H9 (cell line): ENCODE measurements at regions not wholly inside any gene's neighbourhood (a gene's known extent, or its start where the extent isn't known, plus 50 kb on each side); places are given as distances from the start of the nearest gene placed in this dataset.

Experiments used
- DNase-seq: peaks from one replicate; pipeline ENCODE4 v3.0.0-alpha.2; 2017
- H2AFZ ChIP-seq: one replicate; pipeline ENCODE4 v1.6.1; 2013; ENCODE audit warnings: mild to moderate bottlenecking, low read length, control low read depth, moderate library complexity
- H2AK5ac ChIP-seq: 2 replicates; pipeline ENCODE4 v1.6.1; 2013; ENCODE audit warnings: low read length, control low read depth, mixed read lengths; ENCODE audit not compliant: insufficient read length
- H2BK120ac ChIP-seq: one replicate; pipeline ENCODE4 v1.6.1; 2013; ENCODE audit warnings: low read depth, mild to moderate bottlenecking, low read length, control low read depth, inconsistent platforms; ENCODE audit not compliant: poor library complexity, severe bottlenecking
- H2BK12ac ChIP-seq: 2 replicates; pipeline ENCODE4 v1.6.1; 2013; ENCODE audit warnings: low read length, control low read depth, mixed read lengths, low read depth; ENCODE audit not compliant: insufficient read length
- H2BK15ac ChIP-seq: 2 replicates; pipeline ENCODE4 v1.6.1; 2013; ENCODE audit warnings: low read depth, low read length, control low read depth
- H2BK20ac ChIP-seq: one replicate; pipeline ENCODE4 v1.6.1; 2013; ENCODE audit warnings: low read depth, mild to moderate bottlenecking, low read length, control low read depth, inconsistent platforms; ENCODE audit not compliant: poor library complexity, severe bottlenecking
- H2BK5ac ChIP-seq: 2 replicates; pipeline ENCODE4 v1.6.1; 2013; ENCODE audit warnings: low read length, control low read depth, mixed read lengths; ENCODE audit not compliant: insufficient read length
- H3K14ac ChIP-seq: 2 replicates; pipeline ENCODE4 v1.6.1; 2013; ENCODE audit warnings: low read length, control low read depth; ENCODE audit not compliant: insufficient read depth
- H3K18ac ChIP-seq: 2 replicates; pipeline ENCODE4 v1.6.1; 2013; ENCODE audit warnings: low read depth, mild to moderate bottlenecking, mixed read lengths, low read length, control low read depth; ENCODE audit not compliant: insufficient read length
- H3K23ac ChIP-seq: 2 replicates; pipeline ENCODE4 v1.6.1; 2013; ENCODE audit warnings: low read length, control low read depth, mixed read lengths, low read depth; ENCODE audit not compliant: insufficient read length
- H3K23me2 ChIP-seq: 2 replicates; pipeline ENCODE4 v1.6.1; 2013; ENCODE audit warnings: low read depth, mild to moderate bottlenecking, mixed read lengths, low read length, control low read depth; ENCODE audit not compliant: insufficient read length, poor library complexity, severe bottlenecking
- H3K27ac ChIP-seq: 2 replicates; pipeline ENCODE4 v1.5.1; 2013; ENCODE audit warnings: low read length, control low read depth, mixed read lengths, low read depth; ENCODE audit not compliant: insufficient read length
- H3K27me3 ChIP-seq: 2 replicates; pipeline ENCODE4 v1.6.1; 2013; ENCODE audit warnings: low read length, control low read depth, inconsistent platforms; ENCODE audit not compliant: insufficient read depth
- H3K4ac ChIP-seq: 2 replicates; pipeline ENCODE4 v1.6.1; 2013; ENCODE audit warnings: low read depth, mild to moderate bottlenecking, control low read depth, inconsistent platforms, low read length, moderate library complexity
- H3K4me1 ChIP-seq: 2 replicates; pipeline ENCODE4 v1.6.1; 2013; ENCODE audit warnings: low read length, control low read depth, inconsistent platforms; ENCODE audit not compliant: insufficient read depth
- H3K4me2 ChIP-seq: 2 replicates; pipeline ENCODE4 v1.6.1; 2013; ENCODE audit warnings: low read length, control low read depth, mixed read lengths; ENCODE audit not compliant: insufficient read length, insufficient read depth
- H3K56ac ChIP-seq: 2 replicates; pipeline ENCODE4 v1.6.1; 2013; ENCODE audit warnings: low read depth, mild to moderate bottlenecking, mixed read lengths, low read length, control low read depth; ENCODE audit not compliant: insufficient read length
- H3K79me1 ChIP-seq: 2 replicates; pipeline ENCODE4 v1.6.1; 2013; ENCODE audit warnings: low read depth, mild to moderate bottlenecking, moderate library complexity, low read length, control low read depth, inconsistent platforms; ENCODE audit not compliant: insufficient read depth, poor library complexity, severe bottlenecking
- H3K79me2 ChIP-seq: 2 replicates; pipeline ENCODE4 v1.6.1; 2013; ENCODE audit warnings: low read length, control low read depth, inconsistent platforms; ENCODE audit not compliant: insufficient read depth
- H3K9ac ChIP-seq: 2 replicates; pipeline ENCODE4 v1.6.1; 2013; ENCODE audit warnings: low read length, control low read depth, mixed read lengths; ENCODE audit not compliant: insufficient read length; ENCODE audit errors: extremely low read depth
- H3K9me3 ChIP-seq: one replicate; pipeline ENCODE4 v1.6.1; 2013; ENCODE audit warnings: low read depth, low read length, inconsistent platforms; ENCODE audit not compliant: control insufficient read depth
- H3T11ph ChIP-seq: one replicate; pipeline ENCODE4 v1.6.1; 2013; ENCODE audit warnings: mild to moderate bottlenecking, low read length, control low read depth, inconsistent platforms
- H4K20me1 ChIP-seq: one replicate; pipeline ENCODE4 v1.6.1; 2013; ENCODE audit not compliant: control insufficient read depth, insufficient read length, insufficient read depth
- H4K5ac ChIP-seq: 2 replicates; pipeline ENCODE4 v1.6.1; 2013; ENCODE audit warnings: low read depth, mild to moderate bottlenecking, mixed read lengths, low read length, control low read depth; ENCODE audit not compliant: insufficient read length
- H4K8ac ChIP-seq: replicated peaks from 2 replicates; pipeline ENCODE4 v1.6.1; 2013; ENCODE audit warnings: low read length, control low read depth, mixed read lengths, low read depth; ENCODE audit not compliant: insufficient read length
- H4K91ac ChIP-seq: 2 replicates; pipeline ENCODE4 v1.6.1; 2013; ENCODE audit warnings: low read depth, mild to moderate bottlenecking, moderate library complexity, mixed read lengths, low read length, control low read depth; ENCODE audit not compliant: insufficient read length
- H3K27ac Mint-ChIP-seq, 3 experiments: 2 replicates in 2 of 3; 3 replicates in 1 of 3; pipeline ENCODE4 v1.8.0; 2020 to 2021; ENCODE audit warnings: mixed read lengths in 3 of 3, mild to moderate bottlenecking in 1 of 3, moderate library complexity in 1 of 3
- H3K27me3 Mint-ChIP-seq: 2 replicates; pipeline ENCODE4 v1.8.0; 2021; ENCODE audit warnings: low read depth, mild to moderate bottlenecking, moderate library complexity, mixed read lengths
- H3K36me3 Mint-ChIP-seq, 3 experiments: 2 replicates in 2 of 3; 3 replicates in 1 of 3; pipeline ENCODE4 v1.8.0; 2020 to 2021; ENCODE audit warnings: low read depth in 3 of 3, mixed read lengths in 3 of 3; ENCODE audit not compliant: insufficient read depth in 1 of 3
- H3K4me1 Mint-ChIP-seq, 2 experiments: 2 replicates each; pipeline ENCODE4 v1.8.0; 2020; ENCODE audit warnings: mixed read lengths in 2 of 2
- H3K4me3 Mint-ChIP-seq, 2 experiments: 2 replicates in 1 of 2; 3 replicates in 1 of 2; pipeline ENCODE4 v1.8.0; 2020 to 2021; ENCODE audit warnings: mild to moderate bottlenecking in 2 of 2, mixed read lengths in 2 of 2, moderate library complexity in 1 of 2
- H3K9me3 Mint-ChIP-seq, 2 experiments: 2 replicates in 1 of 2; 3 replicates in 1 of 2; pipeline ENCODE4 v1.8.0; 2020; ENCODE audit warnings: mild to moderate bottlenecking in 2 of 2, mixed read lengths in 2 of 2, moderate library complexity in 1 of 2
- WGBS: extraction: QIAGEN DNeasy Blood & Tissue Kit; methylation state at CpG from one replicate; pipeline ENCODE4 v1.1.7; 2013; ENCODE audit warnings: missing lambda C conversion rate, low lambda C conversion rate, mixed read lengths; ENCODE audit not compliant: insufficient read length; ENCODE audit errors: extremely low coverage; 5-methylcytosine and 5-hydroxymethylcytosine counted together
- TF ChIP-seq, protein P1 (sequence below): fragments of 200-600 bp; sonication (generic); conservative IDR thresholded peaks from 3 replicates; pipeline ENCODE4 v1.8.0; 2021; ENCODE audit warnings: antibody characterized with exemption, mild to moderate bottlenecking

- Histone ChIP-seq H3T11ph (no peak overlapping the region), H2AK5ac (no peak overlapping the region), H3K27me3 (no peaks in the 10 kb centered on the region; the same call in 1 of the 2 replicates), H3K56ac (no peak overlapping the region), H3K9me3 (peaks cover 8% of the 10 kb centered on the region), H3K79me2 (no peaks in the 10 kb centered on the region), H3K4me2 (no peak overlapping the region), H4K8ac (no peak overlapping the region), H2BK12ac (no peak overlapping the region), H2BK15ac (no peak overlapping the region), H3K23me2 (no peaks in the 10 kb centered on the region), H3K27ac (no peak overlapping the region), H2AFZ (no peak overlapping the region), H3K23ac (no peak overlapping the region), H4K91ac (no peak overlapping the region), H3K14ac (no peak overlapping the region), H4K5ac (no peak overlapping the region), H3K79me1 (no peaks in the 10 kb centered on the region), H3K9ac (no peak overlapping the region), H3K4me1 (no peaks in the 10 kb centered on the region), H4K20me1 (no peaks in the 10 kb centered on the region), H2BK5ac (no peak overlapping the region), H2BK20ac (no peak overlapping the region), H2BK120ac (no peak overlapping the region), H3K18ac (no peak overlapping the region), H3K4ac (no peak overlapping the region)
- no peak overlapping the region; a peak in 1 of 7 replicates for H3K27ac Mint-ChIP-seq
- TF ChIP-seq, protein P1, sequence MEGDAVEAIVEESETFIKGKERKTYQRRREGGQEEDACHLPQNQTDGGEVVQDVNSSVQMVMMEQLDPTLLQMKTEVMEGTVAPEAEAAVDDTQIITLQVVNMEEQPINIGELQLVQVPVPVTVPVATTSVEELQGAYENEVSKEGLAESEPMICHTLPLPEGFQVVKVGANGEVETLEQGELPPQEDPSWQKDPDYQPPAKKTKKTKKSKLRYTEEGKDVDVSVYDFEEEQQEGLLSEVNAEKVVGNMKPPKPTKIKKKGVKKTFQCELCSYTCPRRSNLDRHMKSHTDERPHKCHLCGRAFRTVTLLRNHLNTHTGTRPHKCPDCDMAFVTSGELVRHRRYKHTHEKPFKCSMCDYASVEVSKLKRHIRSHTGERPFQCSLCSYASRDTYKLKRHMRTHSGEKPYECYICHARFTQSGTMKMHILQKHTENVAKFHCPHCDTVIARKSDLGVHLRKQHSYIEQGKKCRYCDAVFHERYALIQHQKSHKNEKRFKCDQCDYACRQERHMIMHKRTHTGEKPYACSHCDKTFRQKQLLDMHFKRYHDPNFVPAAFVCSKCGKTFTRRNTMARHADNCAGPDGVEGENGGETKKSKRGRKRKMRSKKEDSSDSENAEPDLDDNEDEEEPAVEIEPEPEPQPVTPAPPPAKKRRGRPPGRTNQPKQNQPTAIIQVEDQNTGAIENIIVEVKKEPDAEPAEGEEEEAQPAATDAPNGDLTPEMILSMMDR: no peak
- H3K4me1 Mint-ChIP-seq: 0 out of 4 replicates have a peak, but pooled peaks cover 0 to 5% of the 10 kb centered on the region in 2 experiments
- H3K36me3 Mint-ChIP-seq: peaks cover 0 to 3% (median 0%) of the 10 kb centered on the region in 3 experiments; a peak in 1 of 7 replicates
- no peak for DNase-seq
- WGBS: no CpG with 5 or more reads among the region's 4 CpGs
- H3K4me3 Mint-ChIP-seq: no peak overlapping the region
- peaks cover 57 to 70% of the 10 kb centered on the region in 2 experiments for H3K9me3 Mint-ChIP-seq
- H3K27me3 Mint-ChIP-seq: no peaks in the 10 kb centered on the region; the same call in 1 of the 2 replicates
These were observed 79.3 kb upstream of the SPANXB1 start for GRCh38 chrX:140923118-140923517.
